Gastrocnemius medialis (tissue), 4 donors: ENCODE measurements at regions not wholly inside any gene's neighbourhood (a gene's known extent, or its start where the extent isn't known, plus 50 kb on each side); places are given as distances from the start of the nearest gene placed in this dataset.

Experiments used
- CTCF ChIP-seq, 5 experiments: fragments of 450-650 bp in 3 of 5; fragments of 200-600 bp in 2 of 5; sonication (generic) in 2 of 5; IDR thresholded peaks in 4 of 5; conservative IDR thresholded peaks in 1 of 5; 1 replicate in 4 of 5; 2 replicates in 1 of 5; pipeline ENCODE4 v1.5.1; 2016 to 2019; ENCODE audit warnings: antibody characterized with exemption in 5 of 5, mild to moderate bottlenecking in 3 of 5, moderate library complexity in 3 of 5
- POLR2A ChIP-seq, 2 donors: fragments of 450-650 bp; IDR thresholded peaks; one replicate each; pipeline ENCODE4 v1.6.1; 2017; ENCODE audit warnings: antibody characterized with exemption in 2 of 2, mild to moderate bottlenecking in 2 of 2, moderate library complexity in 2 of 2

- no peak for TF ChIP-seq POLR2A (IDR thresholded peaks at IDR 0.05)
- TF ChIP-seq CTCF (IDR thresholded peaks at IDR 0.05 in 4 of 5, conservative IDR thresholded peaks at IDR 0.05 in 1 of 5): no peak
Measured at GRCh38 chr5:129372025-129372424, 88.1 kb upstream of the ADAMTS19 start.
